ENCODE measurements at regions not wholly inside any gene's neighbourhood (a gene's known extent, or its start where the extent isn't known, plus 50 kb on each side); places are given as distances from the start of the nearest gene placed in this dataset.
A peak's percentile ranks its signal among the peaks of the same experiment; 100 is the strongest.

DNA sequence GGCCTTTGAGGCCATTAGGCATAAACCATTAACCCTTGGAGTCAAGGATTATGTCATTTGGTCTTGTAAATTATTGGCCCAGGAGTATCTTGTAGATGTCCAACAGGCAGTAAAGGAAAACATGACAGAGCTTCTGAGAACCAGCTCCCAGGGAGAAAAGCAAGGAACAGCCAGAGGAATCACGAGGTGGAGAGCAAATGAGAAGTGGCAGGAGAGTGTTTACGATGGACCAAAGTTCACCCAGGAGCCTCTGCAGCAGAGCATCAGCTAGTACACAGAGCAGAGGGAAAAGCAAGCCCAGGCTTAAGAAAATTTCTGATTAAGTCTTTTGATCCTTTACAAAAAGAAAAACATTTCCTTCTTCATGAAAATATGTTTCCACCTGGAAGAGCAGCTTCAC, 206.2 kb downstream of the NDUFS4 start:
- Histone ChIP-seq H3K79me2 (ENCODE audit: insufficient read depth) (no peaks in the 10 kb centered on the region), H3K4me1 (ENCODE audit: insufficient read depth) (no peaks in the 10 kb centered on the region), H3K4me2 (ENCODE audit: unreplicated experiment) (no peak overlapping the region), H3K36me3 (ENCODE audit: low read depth) (no peaks in the 10 kb centered on the region), H3K4me3 (no peak overlapping the region), H4K20me1 (ENCODE audit: insufficient read depth) (no peaks in the 10 kb centered on the region), H3K9me3 (ENCODE audit: low read depth) (no peaks in the 10 kb centered on the region), H3K27me3 (replicated peaks; ENCODE audit: insufficient read depth) (no peaks in the 10 kb centered on the region), H3K9me2 (ENCODE audit: insufficient read depth) (no peaks in the 10 kb centered on the region), H3K27ac (no peak overlapping the region), H3K9ac (no peak overlapping the region), H2AFZ (no peak overlapping the region), H3F3A (ENCODE audit: insufficient read depth) (no peaks in the 10 kb centered on the region)
- TF ChIP-seq EZH2 (IDR thresholded peaks at IDR 0.05; ENCODE audit: insufficient read depth, poor library complexity, severe bottlenecking) (no peak), EZH2phosphoT487 (IDR thresholded peaks at IDR 0.05; ENCODE audit: insufficient read depth, low read depth) (no peak)
- WGBS, 2 experiments (ENCODE audit: low coverage in 1 of 2, low lambda C conversion rate in 2 of 2, missing lambda C conversion rate in 2 of 2) = 34 to 40% methylated on average over 2 of the region's 2 CpGs
- in situ Hi-C loops (cut with MboI) = no loop called here
- no peak for DNase-seq

DNA sequence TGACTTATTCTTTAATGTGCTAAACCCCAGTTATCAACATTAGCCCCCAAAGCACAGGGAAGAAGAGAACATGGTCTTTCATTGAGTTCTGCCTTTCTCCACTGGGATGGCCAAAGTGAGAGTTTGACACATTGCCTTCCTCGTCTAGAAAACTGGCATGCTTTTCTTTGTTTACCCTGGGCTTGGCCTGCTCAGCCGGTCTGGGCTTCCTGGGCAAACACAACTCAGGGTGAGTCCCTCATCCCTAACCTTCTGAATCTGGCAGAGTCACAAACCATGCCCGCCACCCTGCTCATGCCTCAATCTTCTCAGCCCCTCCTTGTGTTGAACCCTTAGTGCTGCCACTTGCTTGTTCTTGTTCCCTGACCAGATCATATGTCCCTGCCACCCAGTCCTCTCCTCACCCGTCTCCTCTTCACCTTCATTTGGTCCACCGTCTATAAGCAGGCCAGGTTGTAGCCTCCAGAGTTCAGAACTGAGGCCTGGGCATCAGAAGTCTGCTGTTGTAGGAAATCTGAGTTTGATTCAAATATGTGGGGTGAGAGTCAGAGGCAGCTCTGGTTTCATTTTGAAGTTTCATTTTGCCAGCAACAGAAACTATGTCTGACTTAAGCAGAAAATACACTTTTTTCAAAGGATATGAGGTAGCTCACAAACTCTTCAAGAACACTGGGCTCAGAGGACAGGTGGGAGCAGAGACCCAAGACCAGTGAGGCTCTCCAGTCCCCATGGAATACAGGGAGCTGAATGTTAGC, 217.6 kb downstream of the NDUFS4 start:
- DNase-seq = no peak
- Histone ChIP-seq H2AFZ (no peak overlapping the region), H3K27ac (no peak overlapping the region), H3K4me3 (no peak overlapping the region), H3K4me1 (ENCODE audit: insufficient read depth) (peaks cover 11% of the 10 kb centered on the region), H3F3A (ENCODE audit: insufficient read depth) (no peaks in the 10 kb centered on the region), H3K9me3 (ENCODE audit: low read depth) (no peaks in the 10 kb centered on the region), H3K27me3 (replicated peaks; ENCODE audit: insufficient read depth) (no peaks in the 10 kb centered on the region), H3K9me2 (ENCODE audit: insufficient read depth) (no peaks in the 10 kb centered on the region), H3K9ac (no peak overlapping the region), H3K4me2 (ENCODE audit: unreplicated experiment) (no peak overlapping the region), H3K36me3 (ENCODE audit: low read depth) (no peaks in the 10 kb centered on the region), H4K20me1 (ENCODE audit: insufficient read depth) (no peaks in the 10 kb centered on the region), H3K79me2 (ENCODE audit: insufficient read depth) (no peaks in the 10 kb centered on the region)
- 83 to 84% methylated on average over 5 of the region's 5 CpGs for WGBS, 2 experiments (ENCODE audit: low coverage in 1 of 2, low lambda C conversion rate in 2 of 2, missing lambda C conversion rate in 2 of 2)
- in situ Hi-C loops (cut with MboI) = no loop called here
- TF ChIP-seq EZH2phosphoT487 (IDR thresholded peaks at IDR 0.05; ENCODE audit: insufficient read depth, low read depth) (no peak), EZH2 (IDR thresholded peaks at IDR 0.05; ENCODE audit: insufficient read depth, poor library complexity, severe bottlenecking) (no peak)

DNA sequence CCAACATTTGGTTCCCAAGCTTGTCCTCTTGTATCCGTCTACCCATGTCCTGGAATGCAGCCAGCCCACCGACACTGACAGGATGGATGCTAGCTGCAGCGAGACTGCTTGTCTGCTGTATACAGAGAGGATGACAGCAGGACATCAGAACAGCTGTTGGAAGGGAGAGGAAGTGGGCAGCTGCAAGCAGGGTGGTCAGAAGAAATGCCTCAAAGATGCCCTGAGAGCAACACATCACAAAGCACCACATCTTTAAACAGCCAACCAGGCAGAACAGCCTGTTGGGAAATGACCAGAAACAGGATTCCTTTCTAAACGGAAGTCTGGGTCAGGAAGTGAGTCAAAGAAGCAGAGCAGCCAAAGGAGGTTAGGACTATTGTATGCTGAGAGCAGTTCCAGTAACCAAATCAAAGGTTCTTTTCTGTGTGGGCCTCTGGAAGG, 219.1 kb downstream of the NDUFS4 start:
- Histone ChIP-seq H3K9me2 (ENCODE audit: insufficient read depth) (no peaks in the 10 kb centered on the region), H3K27ac (peak overlapping the region; percentile 9; the same call in 1 of the 2 replicates), H3K4me3 (no peak overlapping the region), H3K9ac (no peak overlapping the region), H4K20me1 (ENCODE audit: insufficient read depth) (no peaks in the 10 kb centered on the region), H3F3A (ENCODE audit: insufficient read depth) (no peaks in the 10 kb centered on the region), H3K27me3 (replicated peaks; ENCODE audit: insufficient read depth) (no peaks in the 10 kb centered on the region), H2AFZ (peak overlapping the region; percentile 91), H3K9me3 (ENCODE audit: low read depth) (no peaks in the 10 kb centered on the region), H3K4me1 (ENCODE audit: insufficient read depth) (peaks cover 11% of the 10 kb centered on the region), H3K79me2 (ENCODE audit: insufficient read depth) (no peaks in the 10 kb centered on the region), H3K36me3 (ENCODE audit: low read depth) (no peaks in the 10 kb centered on the region), H3K4me2 (ENCODE audit: unreplicated experiment) (peak overlapping the region; percentile 59)
- in situ Hi-C loops (cut with MboI) = no loop called here
- WGBS, 2 experiments (ENCODE audit: low coverage in 1 of 2, low lambda C conversion rate in 2 of 2, missing lambda C conversion rate in 2 of 2) = 30 to 31% methylated on average over 4 of the region's 4 CpGs
- DNase-seq = peak; percentile 65
- no peak for TF ChIP-seq EZH2 (IDR thresholded peaks at IDR 0.05; ENCODE audit: insufficient read depth, poor library complexity, severe bottlenecking)

DNA sequence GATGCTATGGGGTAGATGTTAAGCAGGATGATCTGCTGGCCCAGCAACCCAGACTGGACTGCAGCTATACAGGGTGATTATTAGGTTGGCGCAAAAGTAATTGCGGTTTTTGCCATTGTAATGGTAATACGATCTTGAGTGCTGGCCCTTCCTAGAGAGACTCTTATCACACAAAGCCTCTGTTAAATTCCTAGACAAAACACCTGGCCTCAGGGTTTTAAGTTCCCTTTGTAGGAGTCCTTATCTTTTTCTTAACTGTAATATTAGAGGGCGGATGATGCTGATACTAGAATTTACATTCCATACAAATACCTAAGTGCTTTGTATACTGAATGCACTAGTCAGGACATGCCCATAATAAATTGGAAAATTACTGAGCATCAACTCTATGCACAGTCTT, 222.2 kb downstream of the NDUFS4 start:
- Histone ChIP-seq H3K79me2 (ENCODE audit: insufficient read depth) (no peaks in the 10 kb centered on the region), H3K36me3 (ENCODE audit: low read depth) (no peaks in the 10 kb centered on the region), H3F3A (ENCODE audit: insufficient read depth) (no peaks in the 10 kb centered on the region), H3K27ac (no peak overlapping the region), H3K9me2 (ENCODE audit: insufficient read depth) (no peaks in the 10 kb centered on the region), H3K27me3 (replicated peaks; ENCODE audit: insufficient read depth) (no peaks in the 10 kb centered on the region), H3K4me1 (ENCODE audit: insufficient read depth) (peaks cover 11% of the 10 kb centered on the region), H2AFZ (no peak overlapping the region), H4K20me1 (ENCODE audit: insufficient read depth) (no peaks in the 10 kb centered on the region), H3K4me3 (no peak overlapping the region), H3K4me2 (ENCODE audit: unreplicated experiment) (no peak overlapping the region), H3K9me3 (ENCODE audit: low read depth) (no peaks in the 10 kb centered on the region), H3K9ac (no peak overlapping the region)
- TF ChIP-seq EZH2phosphoT487 (IDR thresholded peaks at IDR 0.05; ENCODE audit: insufficient read depth, low read depth) = no peak
- no peak for TF ChIP-seq EZH2 (IDR thresholded peaks at IDR 0.05; ENCODE audit: insufficient read depth, poor library complexity, severe bottlenecking)
- in situ Hi-C loops (cut with MboI) = no loop called here
- WGBS, 2 experiments (ENCODE audit: low coverage in 1 of 2, low lambda C conversion rate in 2 of 2, missing lambda C conversion rate in 2 of 2) = 87 to 91% methylated on average over 4 of the region's 4 CpGs
- DNase-seq = no peak

All from GM23248 (cell line).